NCI-H1092 treated with DMSO at 0.1 percent for 48 hours (cell line): ENCODE measurements at regions not wholly inside any gene's neighbourhood (a gene's known extent, or its start where the extent isn't known, plus 50 kb on each side); places are given as distances from the start of the nearest gene placed in this dataset.
A peak's percentile ranks its signal among the peaks of the same experiment; 100 is the strongest.

Source experiments
- DNase-seq: peaks from one replicate; lab custom pipeline; 2025; lab: John Stamatoyannopoulos, UW

DNA sequence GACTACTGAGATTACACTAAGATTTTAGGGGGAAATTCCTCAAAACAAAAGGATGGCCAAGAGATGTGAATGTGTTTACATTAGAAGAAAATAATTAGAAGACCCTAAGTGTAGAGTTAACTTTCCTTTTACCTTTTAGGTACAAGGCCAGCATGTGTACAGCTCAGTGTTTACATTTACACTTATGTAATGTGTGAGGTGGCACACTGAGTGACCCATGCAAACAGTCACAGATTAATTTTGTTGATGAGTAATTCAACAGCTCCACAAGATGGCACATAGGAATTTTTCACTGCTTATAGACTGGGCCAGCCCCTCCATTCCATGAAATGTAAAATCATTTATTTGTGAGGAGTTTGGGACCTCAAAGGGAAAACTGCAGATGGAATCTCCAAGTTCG is 90.1 kb upstream of the SLC12A2 start:
- DNase-seq: no peak

DNA sequence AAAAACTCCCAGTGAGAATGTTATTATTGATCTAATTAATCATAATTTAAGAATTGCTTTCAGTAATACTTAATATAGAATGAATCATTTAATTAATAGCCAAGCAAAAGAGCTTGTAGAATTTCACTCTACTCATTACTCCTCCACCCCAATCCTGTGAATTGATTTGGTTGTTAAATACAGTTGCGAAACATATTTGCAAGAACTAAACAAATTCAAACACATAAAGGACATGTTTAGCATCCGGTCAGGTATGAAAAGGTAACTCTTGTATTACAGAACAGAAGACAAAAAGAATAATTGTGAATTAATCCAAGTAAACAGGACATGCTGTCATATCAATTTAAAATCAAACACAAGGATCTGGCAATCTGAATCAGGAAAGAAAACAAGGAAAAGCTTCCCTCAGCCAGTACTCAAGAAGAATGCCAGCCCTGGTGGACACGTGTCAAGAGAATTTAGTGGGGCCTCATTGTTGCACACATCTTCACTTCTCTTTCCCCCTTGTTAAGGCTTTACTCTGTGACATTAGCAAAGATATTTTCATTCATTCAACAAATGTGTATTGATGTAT is 89.4 kb upstream of the SLC12A2 start:
- no peak for DNase-seq

DNA sequence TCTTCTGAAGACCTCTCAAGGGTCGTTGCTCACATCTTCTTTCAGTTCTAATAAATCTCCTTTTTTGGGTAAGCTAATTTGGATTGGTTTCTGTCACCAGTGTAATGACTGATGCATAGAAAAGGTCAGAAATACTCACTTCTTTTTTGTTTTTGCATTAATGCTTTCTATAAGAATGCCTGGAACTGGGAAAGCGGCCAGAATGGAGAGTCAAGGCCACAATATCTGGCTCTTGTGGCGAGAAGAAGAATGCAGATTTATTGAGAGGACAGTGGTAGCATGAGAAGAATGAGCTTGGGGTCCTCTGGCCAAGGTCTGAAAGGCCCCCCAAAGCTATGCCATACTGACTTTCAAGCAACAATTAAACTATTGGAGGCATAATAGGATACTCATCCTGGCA is 88.0 kb upstream of the SLC12A2 start:
- no peak for DNase-seq

DNA sequence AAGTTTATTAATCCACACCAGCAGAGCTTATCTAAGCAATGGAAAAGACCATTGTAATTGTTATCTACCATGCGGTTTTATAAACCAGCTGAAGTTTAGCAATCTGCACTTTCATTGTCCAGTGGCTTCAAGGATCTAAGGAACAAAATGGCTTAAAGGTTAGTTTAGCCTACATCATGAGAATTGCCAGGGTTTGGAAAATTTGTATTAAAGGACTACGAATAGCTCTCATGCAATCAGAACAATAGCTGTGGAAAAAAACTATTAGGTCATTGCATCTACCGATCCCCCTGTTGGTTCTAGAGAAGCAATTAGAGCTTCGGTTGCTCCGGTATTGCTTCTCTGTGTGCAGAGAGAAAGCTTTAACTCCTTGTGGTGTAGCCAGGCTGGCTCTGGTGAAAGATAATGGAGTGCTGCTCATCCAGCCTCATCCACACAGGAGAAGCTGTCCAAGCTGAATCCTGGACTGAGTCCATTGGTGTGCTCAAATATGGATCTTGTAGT is 86.3 kb upstream of the SLC12A2 start:
- DNase-seq: no peak

DNA sequence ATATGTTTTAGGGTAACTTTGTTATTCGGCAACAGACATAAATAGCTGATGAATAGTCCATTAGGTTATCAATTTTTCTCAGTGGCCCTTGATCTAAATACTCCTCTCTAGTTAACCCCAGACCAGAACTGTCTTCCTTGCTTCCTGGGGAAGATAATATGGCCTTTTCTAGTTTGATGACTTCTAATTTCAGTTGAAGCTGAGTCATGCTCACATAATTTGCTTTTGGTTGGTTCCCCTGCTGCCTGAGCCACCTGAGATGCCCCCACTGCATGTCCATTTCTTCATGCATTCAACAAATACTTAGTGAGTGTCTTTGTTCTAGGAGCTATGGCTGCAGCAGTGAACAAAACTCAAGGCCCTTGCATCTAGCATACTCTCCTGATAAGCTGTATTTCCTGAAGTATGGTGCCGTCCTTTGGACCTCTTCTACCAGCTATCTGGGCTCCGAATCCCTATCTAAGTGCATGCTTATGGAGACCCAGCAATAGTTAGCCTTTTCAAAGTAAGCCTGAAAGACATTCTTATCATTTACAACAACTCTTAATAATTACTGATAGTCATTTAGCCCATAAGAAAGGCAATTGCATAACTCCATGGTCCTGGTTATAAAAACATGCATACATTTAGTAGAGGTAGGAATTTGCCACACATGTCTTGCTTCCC is 84.5 kb upstream of the SLC12A2 start:
- DNase-seq: no peak

DNA sequence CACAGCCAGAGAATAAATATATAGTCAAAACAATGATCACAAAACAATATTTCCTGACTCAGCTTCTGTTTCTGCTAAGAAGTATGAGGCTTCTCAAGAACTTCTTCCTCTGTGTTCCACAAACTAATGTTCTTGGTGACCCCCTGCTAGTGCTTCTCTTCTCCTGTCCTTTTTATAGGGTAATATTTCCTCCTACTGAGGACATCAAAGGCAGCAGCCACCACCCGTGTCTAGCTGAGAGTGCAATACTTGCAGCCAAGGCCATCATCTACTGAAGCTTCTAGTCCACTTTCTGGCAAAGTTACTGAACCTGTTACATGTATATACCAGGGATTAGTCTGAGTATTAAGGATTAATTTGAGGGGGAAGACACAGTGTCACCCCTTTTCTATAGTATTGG is 83.7 kb upstream of the SLC12A2 start:
- DNase-seq: no peak

DNA sequence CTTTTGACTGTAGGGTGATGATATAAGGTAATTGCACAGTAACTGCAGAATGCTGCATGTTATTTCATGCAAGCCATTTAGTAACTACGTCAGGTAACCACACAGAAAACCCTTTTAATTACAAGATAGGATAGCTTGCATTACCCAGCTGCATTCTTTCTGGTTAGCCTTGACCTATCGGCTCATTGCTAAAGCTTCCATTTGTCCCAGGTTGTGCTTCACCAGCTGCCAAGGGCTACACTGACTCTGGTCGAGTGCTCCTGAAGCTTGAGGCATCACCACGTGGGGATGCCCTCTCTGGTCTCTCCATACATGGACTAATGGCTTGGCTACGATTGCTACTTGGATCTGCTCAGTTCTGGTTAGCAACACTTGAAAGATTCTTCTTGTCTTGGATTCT is 81.1 kb upstream of the SLC12A2 start:
- no peak for DNase-seq

DNA sequence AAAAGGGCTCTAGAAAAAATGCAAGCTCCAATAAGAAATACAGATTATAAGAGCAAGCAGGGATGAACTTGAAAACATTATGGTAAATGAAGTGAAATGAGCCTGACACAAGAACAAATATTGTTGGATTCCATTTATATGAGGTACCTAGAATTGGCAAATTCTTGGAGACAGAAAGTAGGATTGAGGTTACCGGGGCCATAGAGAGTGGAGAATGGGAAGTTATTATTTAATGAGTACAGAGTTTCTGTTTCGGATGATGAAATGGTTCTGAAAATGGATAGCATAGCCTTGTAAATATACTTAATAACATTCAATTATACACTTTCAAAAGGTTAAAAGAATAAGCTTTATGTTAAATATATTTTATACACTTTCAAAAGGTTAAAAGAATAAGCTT is 75.6 kb upstream of the SLC12A2 start:
- DNase-seq: no peak

DNA sequence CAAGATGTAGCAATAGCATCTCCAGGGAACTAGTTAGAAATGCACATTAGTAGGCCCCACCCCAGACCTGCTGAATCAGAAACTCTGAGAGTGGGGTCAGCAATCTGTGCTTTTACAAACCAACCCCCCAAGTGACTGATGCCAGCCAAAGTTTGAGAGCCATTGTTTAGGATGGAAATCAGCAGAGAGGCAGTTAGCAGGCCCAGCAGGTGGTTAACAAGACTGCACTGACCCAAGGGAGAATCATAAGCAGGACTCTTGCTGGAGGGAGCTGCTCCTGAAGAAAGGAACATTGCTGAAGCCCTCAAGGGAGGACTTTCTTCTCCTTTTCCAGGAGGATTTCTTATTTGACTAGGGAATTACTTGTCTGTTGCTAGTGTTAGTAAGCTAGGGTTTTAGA is 74.2 kb upstream of the SLC12A2 start:
- peak; percentile 0 for DNase-seq

DNA sequence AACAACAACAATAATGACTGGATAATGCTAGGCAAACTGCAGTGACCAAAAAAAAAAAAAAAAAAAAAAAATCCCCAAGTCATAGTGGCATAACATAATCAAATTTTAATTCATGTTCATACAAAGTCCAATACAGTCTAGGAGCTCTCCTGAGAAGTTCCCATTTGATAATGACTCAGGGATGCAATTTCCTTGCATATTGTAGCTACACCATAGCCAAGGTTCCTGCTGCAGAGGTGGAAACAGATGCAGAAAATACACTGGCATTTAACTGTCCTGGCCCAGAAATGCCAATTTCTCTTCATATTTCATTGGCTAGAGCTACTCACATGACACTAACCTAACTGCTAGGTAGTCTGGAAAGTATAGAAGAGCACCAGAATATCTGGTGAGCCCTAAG is 72.2 kb upstream of the SLC12A2 start:
- no peak for DNase-seq

DNA sequence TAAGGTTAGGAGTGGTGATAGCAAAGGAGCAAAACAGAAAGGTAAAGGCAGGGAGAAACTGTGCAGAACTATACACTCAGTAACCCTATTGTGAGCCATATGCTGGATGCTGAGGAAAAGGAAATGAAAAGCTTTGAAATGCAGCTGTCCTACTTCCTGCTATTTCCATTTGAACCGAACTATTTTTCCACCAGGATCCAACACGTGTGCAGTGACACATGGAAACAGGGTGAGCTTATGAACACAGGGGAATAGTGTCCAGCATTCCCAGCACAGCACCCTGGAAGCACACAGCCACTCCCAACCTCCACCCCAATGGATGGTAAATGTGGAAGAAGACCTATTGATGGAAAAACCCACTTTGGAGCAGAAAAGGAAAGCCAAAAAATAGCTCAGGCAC is 69.0 kb upstream of the SLC12A2 start:
- DNase-seq: no peak

DNA sequence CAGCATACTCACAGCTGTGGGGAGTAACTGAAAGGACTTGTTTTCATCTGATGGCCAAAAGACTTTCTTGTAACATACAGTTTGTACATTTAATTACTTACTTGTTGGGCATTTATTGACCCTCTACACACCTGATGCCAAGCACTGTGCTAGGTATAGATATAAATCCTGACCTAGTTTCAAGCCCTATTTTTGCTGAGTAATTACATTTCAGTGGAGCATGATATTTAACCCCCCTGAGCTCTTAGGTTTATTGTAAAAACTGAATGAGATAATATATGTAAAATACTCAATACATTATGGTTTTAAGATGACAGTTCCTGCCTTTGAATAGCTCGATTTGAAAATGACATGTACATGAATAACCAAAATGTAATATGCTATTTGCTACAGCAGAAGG is 68.1 kb upstream of the SLC12A2 start:
- DNase-seq: no peak

DNA sequence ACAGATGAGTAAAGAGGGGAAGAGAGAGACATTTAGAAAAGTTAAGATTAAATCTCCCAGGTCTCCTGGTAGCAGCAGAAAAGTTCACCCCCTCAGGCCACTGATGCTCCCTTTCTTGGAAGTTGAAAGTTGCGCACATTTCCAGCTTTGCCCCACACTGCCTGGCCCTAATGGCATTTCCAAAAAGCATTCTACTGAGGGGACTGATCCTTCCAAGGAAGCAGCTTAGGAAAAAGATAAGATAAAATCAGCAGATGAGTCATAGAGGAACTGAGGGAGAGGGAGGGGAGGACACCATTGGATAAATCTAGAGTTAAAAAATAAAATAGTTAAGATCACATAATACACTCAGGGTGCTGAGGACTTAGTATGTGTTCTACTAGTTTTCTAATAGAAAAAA is 67.6 kb upstream of the SLC12A2 start:
- no peak for DNase-seq

DNA sequence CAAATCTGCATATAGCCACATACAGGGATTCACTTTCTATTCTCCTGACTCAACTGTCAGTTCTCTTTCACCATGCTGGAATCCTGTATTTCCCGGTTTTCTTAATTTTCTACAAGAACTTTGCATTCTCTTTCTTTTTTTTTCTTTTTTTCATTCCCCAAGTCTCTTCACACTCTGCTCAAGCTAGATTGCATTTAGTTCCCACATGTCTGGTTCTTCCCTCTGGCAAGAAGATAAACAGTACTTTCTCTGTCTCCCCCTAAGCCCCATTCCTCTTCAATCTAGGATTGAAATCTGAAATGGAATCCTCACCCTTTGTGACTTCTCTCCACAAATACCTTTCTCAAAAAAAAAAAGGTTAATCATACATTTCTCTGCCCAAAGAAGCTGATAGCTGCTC is 64.2 kb upstream of the SLC12A2 start:
- no peak for DNase-seq

DNA sequence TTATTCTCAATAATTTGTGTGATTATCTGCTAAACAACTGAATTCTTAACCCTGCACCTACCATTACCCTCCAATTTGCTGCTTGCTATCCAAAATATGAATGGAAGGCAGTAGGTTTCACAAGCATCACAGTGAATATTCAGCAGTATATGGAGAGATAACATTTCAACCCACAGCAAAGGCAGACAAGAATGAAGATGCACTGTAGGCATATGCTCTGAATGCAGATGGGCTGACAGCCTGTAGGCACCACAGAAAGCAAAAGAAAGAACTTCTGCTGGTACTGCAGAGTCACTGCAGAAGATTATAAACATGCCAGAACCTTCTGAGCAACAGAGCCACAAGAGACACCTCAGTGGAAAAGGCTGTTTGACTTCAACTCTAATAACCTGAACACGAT is 63.6 kb upstream of the SLC12A2 start:
- no peak for DNase-seq

DNA sequence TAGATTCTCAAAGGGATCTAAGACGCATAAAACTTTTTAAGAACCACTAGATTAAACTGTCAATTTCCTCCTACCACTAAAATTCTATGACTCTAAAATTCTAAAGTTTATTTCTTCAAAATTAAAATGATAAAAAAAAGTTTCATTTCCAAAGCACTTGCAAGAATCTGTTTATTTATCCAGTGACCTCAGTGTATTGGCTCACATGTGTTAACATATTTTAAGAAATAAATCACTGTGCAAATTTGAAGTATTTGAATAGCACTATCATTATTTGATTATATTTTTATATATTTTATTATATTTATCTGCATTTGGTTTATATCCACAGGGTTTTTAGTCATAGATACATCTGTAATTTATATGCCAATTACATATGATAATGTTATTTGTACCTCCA is 62.2 kb upstream of the SLC12A2 start:
- no peak for DNase-seq
